HAP-1 (cell line): ENCODE measurements at regions not wholly inside any gene's neighbourhood (a gene's known extent, or its start where the extent isn't known, plus 50 kb on each side); places are given as distances from the start of the nearest gene placed in this dataset.

ENCODE experiments used
- DNase-seq, 2 experiments: peaks; one replicate each; pipeline ENCODE4 v3.0.0-alpha.2; 2016 to 2020; ENCODE audit warnings: low spot score in 2 of 2
- H3K27me3 ChIP-seq: fragments of 250-450 bp; sonication (Bioruptor Pico); 2 replicates; pipeline ENCODE4 v1.5.1; 2020; ENCODE audit warnings: low read depth, mild to moderate bottlenecking, moderate library complexity
- H3K36me3 ChIP-seq: fragments of 250-450 bp; sonication (Bioruptor Pico); replicated peaks from 2 replicates; pipeline ENCODE4 v1.5.1; 2020; ENCODE audit warnings: mild to moderate bottlenecking
- H3K4me1 ChIP-seq: fragments of 250-450 bp; sonication (Bioruptor Pico); 2 replicates; pipeline ENCODE4 v1.5.1; 2020; ENCODE audit warnings: mild to moderate bottlenecking
- H3K4me3 ChIP-seq: fragments of 250-450 bp; sonication (Bioruptor Pico); 2 replicates; pipeline ENCODE4 v1.5.1; 2020; ENCODE audit warnings: mild to moderate bottlenecking, moderate library complexity
- H3K9me3 ChIP-seq: fragments of 250-450 bp; sonication (Bioruptor Pico); 2 replicates; pipeline ENCODE4 v1.5.1; 2020; ENCODE audit warnings: mild to moderate bottlenecking, moderate library complexity
- in situ Hi-C: fragments of 300-500 bp; cut with MboI; formaldehyde crosslinking; loops from 3 replicates; pipeline ENCODE4 v1.14.3; 2020; ENCODE audit warnings: low sequenced_read_pairs, inconsistent platforms, mixed read lengths

DNA sequence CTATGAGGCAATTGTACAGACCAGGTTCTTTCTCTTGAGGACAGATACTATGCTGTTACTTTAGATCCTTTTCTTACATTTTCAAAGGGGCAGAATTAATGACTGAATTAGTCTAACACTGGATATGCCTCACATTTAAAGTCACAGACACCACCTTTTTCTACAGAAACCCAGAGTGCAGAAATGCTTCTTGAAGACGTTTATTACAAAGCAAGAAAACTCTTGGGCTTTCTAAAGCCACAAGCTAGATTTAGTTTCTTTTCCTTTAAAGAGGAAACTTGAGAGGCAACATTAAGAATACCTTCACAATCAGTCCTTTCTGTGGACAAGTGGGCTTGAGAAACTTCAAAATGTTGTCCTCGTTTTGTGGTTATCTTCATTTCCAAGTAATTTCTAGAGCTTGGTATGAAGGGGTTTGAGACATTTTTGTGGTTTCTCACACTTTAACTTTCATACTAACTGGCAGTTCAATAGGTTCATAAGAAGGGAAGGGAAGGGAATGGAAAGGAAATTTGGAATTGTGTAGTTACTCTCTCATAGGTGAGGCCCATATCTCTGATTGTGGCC lies 527.4 kb downstream of the RASEF start:
- in situ Hi-C loops: no loop called here
- Histone ChIP-seq H3K9me3 (no peaks in the 10 kb centered on the region), H3K4me1 (no peaks in the 10 kb centered on the region), H3K27me3 (no peaks in the 10 kb centered on the region), H3K4me3 (no peak overlapping the region), H3K36me3 (no peaks in the 10 kb centered on the region)
- no peak for DNase-seq

DNA sequence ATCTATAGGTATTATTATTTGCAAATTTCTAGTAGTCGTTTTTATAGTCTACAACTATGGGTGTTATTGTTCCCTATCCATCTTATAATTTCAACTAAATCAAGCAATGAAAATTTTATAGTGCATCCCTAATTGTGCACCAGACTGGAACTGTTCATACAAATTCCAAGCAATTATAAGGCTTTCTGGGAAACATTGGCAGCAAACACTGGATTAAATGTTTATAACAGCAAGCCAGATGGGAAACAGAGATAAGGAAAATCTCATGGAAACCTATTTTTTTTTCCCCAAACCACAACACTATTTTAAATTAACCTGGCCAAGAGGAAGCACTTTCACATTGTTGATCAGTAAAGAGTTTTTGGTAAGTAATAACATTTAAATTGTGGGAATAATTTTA lies 524.3 kb downstream of the RASEF start:
- no peak for DNase-seq
- in situ Hi-C loops: no loop called here
- H3K4me1 ChIP-seq: no peaks in the 10 kb centered on the region
- no peaks in the 10 kb centered on the region for H3K36me3 ChIP-seq
- H3K27me3 ChIP-seq: no peaks in the 10 kb centered on the region
- no peaks in the 10 kb centered on the region for H3K9me3 ChIP-seq
- no peak overlapping the region for H3K4me3 ChIP-seq

DNA sequence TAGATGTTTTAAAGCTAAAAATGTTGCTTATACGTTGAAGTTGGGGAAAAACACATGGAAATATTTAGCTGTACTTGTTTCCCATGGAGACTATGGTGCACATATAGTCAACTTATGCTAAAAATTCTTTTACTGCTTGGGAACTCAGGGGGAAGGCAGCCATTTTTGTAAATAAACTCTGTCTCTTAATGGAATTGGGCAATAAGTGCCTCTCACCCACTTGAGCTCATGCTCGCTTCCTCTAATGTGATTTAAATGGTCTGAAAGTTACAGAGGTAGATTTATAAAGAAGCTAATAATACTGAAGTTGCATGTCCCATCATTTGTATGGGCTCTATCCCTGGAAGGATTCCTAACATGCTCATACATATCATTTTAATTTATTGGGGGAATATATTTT lies 523.8 kb downstream of the RASEF start:
- Histone ChIP-seq H3K27me3 (no peaks in the 10 kb centered on the region), H3K4me3 (no peak overlapping the region), H3K36me3 (no peaks in the 10 kb centered on the region), H3K9me3 (no peaks in the 10 kb centered on the region), H3K4me1 (no peaks in the 10 kb centered on the region)
- in situ Hi-C loops: no loop called here
- no peak for DNase-seq

GRCh38 chr9:82539856-82540579 lies 522.9 kb downstream of the RASEF start:
- Histone ChIP-seq H3K36me3 (no peaks in the 10 kb centered on the region), H3K27me3 (no peaks in the 10 kb centered on the region), H3K4me1 (no peaks in the 10 kb centered on the region), H3K9me3 (no peaks in the 10 kb centered on the region), H3K4me3 (no peak overlapping the region)
- in situ Hi-C loops: no loop called here
- DNase-seq: no peak

DNA sequence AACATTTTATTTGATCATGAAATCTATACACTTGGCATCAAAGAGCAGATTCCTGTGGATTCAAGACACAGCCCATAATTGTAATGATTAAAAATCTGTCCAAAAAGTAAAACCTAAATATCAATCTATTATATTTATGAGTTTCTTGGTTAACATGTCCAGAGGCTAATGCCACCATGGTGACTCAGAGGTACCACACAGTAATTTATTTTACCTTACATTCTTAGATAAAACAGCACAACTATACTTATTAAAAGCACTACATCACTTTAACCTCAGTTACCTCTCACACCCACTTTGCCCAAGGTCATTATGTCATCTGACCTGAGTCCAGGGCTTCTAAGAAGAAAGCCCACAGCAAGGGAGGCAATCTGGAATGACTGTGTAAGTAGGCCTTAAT lies 519.2 kb downstream of the RASEF start:
- H3K36me3 ChIP-seq: no peaks in the 10 kb centered on the region
- no peaks in the 10 kb centered on the region for H3K9me3 ChIP-seq
- DNase-seq: no peak
- H3K27me3 ChIP-seq: no peaks in the 10 kb centered on the region
- in situ Hi-C loops: no loop called here
- no peaks in the 10 kb centered on the region for H3K4me1 ChIP-seq
- no peak overlapping the region for H3K4me3 ChIP-seq

DNA sequence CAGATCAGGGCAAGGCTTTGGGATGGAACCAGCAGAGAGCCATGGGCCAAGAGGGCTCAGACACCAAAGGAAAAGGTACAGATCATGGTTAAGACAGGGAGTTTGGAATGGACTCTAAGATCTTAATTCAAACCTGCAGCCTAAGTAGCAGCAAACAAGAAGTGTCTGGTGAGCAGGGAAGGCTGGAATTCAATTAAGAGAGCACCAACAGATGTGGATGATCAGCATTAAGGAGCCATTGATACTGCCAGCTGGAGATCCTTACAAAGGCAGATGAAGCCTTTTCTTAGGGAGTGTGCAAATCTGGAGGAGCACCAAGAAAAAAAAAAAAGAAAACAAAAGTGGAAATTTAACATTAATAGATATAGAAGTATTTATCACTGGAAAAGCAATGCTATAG lies 516.8 kb downstream of the RASEF start:
- no peak for DNase-seq
- Histone ChIP-seq H3K9me3 (no peaks in the 10 kb centered on the region), H3K4me1 (no peaks in the 10 kb centered on the region), H3K36me3 (no peaks in the 10 kb centered on the region), H3K4me3 (no peak overlapping the region), H3K27me3 (no peaks in the 10 kb centered on the region)
- in situ Hi-C loops: no loop called here

DNA sequence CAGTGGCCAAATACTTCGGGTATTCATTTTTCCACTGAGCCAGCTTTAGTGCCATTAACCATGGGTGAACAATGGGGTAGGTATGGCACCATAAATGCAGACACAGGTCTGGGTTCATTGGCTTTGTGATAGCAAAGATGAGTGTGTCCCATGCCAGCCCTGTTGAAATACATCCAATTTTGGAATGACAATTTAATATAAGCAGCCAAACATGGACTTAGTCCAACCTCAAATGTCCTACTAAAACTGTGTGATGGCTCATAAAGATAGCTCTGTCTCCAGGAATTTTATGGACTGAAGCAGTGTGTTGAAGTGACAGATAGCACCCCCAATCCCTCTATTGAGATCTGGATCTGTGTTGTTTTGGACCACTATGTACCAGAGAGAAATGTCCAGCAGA lies 514.9 kb downstream of the RASEF start:
- no peaks in the 10 kb centered on the region for H3K36me3 ChIP-seq
- DNase-seq: no peak
- in situ Hi-C loops: no loop called here
- H3K9me3 ChIP-seq: no peaks in the 10 kb centered on the region
- no peaks in the 10 kb centered on the region for H3K4me1 ChIP-seq
- H3K27me3 ChIP-seq: no peaks in the 10 kb centered on the region
- H3K4me3 ChIP-seq: no peak overlapping the region

DNA sequence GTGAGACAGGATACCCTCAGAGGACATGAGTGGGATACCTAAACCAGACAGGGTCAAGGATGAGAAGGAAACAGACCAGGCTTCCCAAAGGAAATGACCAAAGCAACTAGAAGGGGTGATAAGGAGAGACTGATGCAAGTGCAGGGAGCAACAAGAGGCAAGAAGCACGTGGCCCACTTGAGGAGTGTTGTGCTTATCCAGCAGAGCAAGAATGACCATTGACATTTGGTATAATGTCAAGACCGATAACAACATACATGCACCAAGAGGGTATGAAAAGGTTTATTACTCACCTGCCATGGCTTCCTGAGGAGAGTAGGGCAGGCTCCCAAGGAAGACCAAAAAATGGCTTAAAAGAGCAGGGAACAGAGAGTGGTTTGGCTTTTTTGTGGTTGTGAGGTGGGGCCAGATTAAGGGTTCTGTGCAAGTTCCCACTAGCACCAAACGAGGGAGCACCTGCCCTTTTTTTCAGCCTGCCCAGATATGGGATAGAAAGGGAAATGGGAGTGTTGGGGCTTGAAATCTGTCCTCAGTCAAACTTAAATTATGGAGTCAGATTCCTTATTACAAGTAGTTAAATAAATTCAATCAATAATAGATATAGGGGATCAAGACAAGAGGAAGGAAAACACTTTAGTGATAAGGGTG lies 513.6 kb downstream of the RASEF start:
- in situ Hi-C loops: no loop called here
- no peaks in the 10 kb centered on the region for H3K4me1 ChIP-seq
- H3K36me3 ChIP-seq: no peaks in the 10 kb centered on the region
- H3K27me3 ChIP-seq: no peaks in the 10 kb centered on the region
- DNase-seq: no peak
- H3K4me3 ChIP-seq: no peak overlapping the region
- no peaks in the 10 kb centered on the region for H3K9me3 ChIP-seq

DNA sequence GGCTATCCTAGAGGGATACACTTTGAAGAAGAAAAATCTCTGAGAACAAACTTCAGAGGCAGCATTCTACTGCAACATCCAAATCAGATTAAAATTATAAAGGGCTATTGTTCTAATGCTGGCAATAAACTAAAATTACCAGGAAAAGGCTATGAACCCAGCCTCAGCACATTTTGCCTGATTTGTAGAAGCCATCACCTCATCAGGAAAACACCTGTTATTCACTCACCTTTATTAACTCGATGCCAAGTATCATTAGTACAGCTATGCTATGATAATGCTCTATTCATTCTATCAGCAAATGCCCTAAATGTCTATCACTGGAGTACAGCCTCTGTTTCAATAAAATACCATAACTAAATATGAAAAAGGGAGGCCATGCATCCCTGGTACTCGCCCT lies 510.2 kb downstream of the RASEF start:
- Histone ChIP-seq H3K9me3 (no peaks in the 10 kb centered on the region), H3K27me3 (no peaks in the 10 kb centered on the region), H3K36me3 (no peaks in the 10 kb centered on the region), H3K4me1 (no peaks in the 10 kb centered on the region), H3K4me3 (no peak overlapping the region)
- in situ Hi-C loops: no loop called here
- DNase-seq: no peak

DNA sequence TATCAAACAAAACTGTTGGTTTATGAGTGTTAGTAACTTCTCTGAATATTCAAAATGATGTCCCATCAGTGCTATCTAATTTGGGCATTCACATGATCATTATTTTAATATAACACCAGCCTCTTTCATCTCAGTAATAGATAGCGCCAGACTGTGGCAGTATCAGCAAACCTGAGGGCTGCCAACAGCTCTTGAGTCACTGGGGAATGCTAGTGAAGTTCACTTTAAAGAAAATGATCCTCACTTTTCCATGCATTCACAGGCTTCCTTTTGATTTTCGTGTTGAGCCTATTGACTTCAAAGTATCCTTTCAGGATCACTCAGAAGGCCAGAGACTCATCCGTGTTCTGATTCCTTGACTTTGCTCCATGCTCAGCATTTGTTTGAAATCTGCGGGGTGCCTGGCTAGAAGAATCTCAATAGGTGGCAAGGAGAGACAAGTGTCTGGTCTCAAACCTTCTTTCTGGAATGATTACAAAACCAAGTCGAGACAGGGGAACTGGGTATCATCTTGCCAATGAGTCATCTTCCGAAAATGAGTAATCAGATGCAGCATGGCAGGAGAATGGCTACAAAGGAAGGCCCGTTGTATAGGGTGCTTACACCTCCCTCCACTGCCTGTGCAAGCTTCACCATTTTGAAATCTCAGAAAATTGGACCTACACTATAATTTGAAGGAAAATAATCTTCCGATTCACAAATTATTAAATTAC lies 509.1 kb downstream of the RASEF start:
- no peaks in the 10 kb centered on the region for H3K9me3 ChIP-seq
- DNase-seq: no peak
- in situ Hi-C loops: no loop called here
- H3K27me3 ChIP-seq: no peaks in the 10 kb centered on the region
- H3K4me3 ChIP-seq: no peak overlapping the region
- H3K4me1 ChIP-seq: no peaks in the 10 kb centered on the region
- no peaks in the 10 kb centered on the region for H3K36me3 ChIP-seq

- DNase-seq: no peak
Measured at GRCh38 chr9:82554381-82554780, 508.6 kb downstream of the RASEF start.

GRCh38 chr9:82555031-82555430 lies 507.9 kb downstream of the RASEF start:
- Histone ChIP-seq H3K4me3 (no peak overlapping the region), H3K36me3 (no peaks in the 10 kb centered on the region), H3K9me3 (no peaks in the 10 kb centered on the region), H3K27me3 (no peaks in the 10 kb centered on the region), H3K4me1 (no peaks in the 10 kb centered on the region)
- in situ Hi-C loops: no loop called here
- no peak for DNase-seq

More at GRCh38 chr9:82554381-82554780, 508.6 kb downstream of the RASEF start:
- in situ Hi-C loops: no loop called here
- Histone ChIP-seq H3K9me3 (no peaks in the 10 kb centered on the region), H3K27me3 (no peaks in the 10 kb centered on the region), H3K4me3 (no peak overlapping the region), H3K36me3 (no peaks in the 10 kb centered on the region), H3K4me1 (no peaks in the 10 kb centered on the region)

GRCh38 chr9:82555431-82556051 lies 507.4 kb downstream of the RASEF start:
- in situ Hi-C loops: no loop called here
- H3K36me3 ChIP-seq: no peaks in the 10 kb centered on the region
- no peaks in the 10 kb centered on the region for H3K4me1 ChIP-seq
- H3K27me3 ChIP-seq: no peaks in the 10 kb centered on the region
- no peak for DNase-seq
- no peaks in the 10 kb centered on the region for H3K9me3 ChIP-seq
- no peak overlapping the region for H3K4me3 ChIP-seq

DNA sequence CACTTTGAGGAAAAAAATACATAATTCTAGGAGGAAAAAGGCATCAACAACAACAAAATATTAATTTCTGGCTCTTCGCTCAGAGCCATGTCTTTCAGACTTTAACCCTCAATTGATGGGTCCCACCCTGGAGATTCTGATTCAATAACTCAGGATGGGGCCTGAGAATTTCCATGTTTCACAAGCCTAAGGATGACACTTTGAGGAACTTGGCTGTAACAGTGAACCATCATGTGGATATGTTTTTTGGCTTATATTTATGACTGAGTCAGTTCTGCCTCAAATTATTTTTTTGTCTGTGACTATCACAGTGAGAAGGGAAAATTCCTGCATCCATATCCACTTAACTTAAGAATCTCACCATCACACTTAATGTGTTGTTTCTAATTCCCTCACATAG lies 504.6 kb downstream of the RASEF start:
- Histone ChIP-seq H3K27me3 (no peaks in the 10 kb centered on the region), H3K4me1 (no peaks in the 10 kb centered on the region), H3K9me3 (no peaks in the 10 kb centered on the region), H3K4me3 (no peak overlapping the region), H3K36me3 (no peaks in the 10 kb centered on the region)
- DNase-seq: no peak
- in situ Hi-C loops: no loop called here
